ENCODE measurements at regions not wholly inside any gene's neighbourhood (a gene's known extent, or its start where the extent isn't known, plus 50 kb on each side); places are given as distances from the start of the nearest gene placed in this dataset.

GRCh38 chr16:85541181-85541580, 71.9 kb upstream of the GSE1 start:
- H3K27me3 ChIP-seq (ENCODE audit: low read depth, low read length): no peaks in the 10 kb centered on the region
- H3K9me3 ChIP-seq (ENCODE audit: control insufficient read depth in 1 of 2, low read length in 2 of 2): peaks cover 0 to 6% of the 10 kb centered on the region in 2 donors
- H3K36me3 ChIP-seq (ENCODE audit: control insufficient read depth in 1 of 2, insufficient read depth in 2 of 2, low read length in 2 of 2): peaks cover 0 to 10% of the 10 kb centered on the region in 2 donors
- no peak overlapping the region for H3K4me3 ChIP-seq (ENCODE audit: low read depth in 1 of 2, low read length in 2 of 2)
- no peak overlapping the region for H3K27ac ChIP-seq (ENCODE audit: low read length)
- peaks cover 17 to 41% of the 10 kb centered on the region in 2 donors for H3K4me1 ChIP-seq (ENCODE audit: control insufficient read depth in 1 of 2, insufficient read depth in 2 of 2, low read length in 2 of 2)

DNA sequence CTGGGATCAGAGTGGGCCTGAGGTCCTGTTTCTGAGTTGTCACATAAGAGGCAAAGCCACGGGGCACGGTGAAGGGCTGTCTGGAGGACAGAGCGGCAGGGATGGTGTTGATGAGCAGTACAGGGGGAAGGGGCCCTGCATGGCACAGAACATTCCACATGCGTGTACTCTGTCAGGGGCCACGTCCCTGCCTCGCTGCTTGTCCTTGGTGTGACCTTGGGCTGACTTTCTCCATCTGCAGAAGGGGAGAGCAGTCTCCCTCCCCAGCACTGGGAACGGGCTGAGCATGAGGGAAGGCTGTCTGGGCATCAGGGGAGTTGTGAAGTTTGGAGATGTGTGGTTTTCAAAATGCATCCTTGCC, 71.5 kb upstream of the GSE1 start:
- peaks cover 12 to 37% of the 10 kb centered on the region in 2 donors for H3K4me1 ChIP-seq (ENCODE audit: control insufficient read depth in 1 of 2, insufficient read depth in 2 of 2, low read length in 2 of 2)

DNA sequence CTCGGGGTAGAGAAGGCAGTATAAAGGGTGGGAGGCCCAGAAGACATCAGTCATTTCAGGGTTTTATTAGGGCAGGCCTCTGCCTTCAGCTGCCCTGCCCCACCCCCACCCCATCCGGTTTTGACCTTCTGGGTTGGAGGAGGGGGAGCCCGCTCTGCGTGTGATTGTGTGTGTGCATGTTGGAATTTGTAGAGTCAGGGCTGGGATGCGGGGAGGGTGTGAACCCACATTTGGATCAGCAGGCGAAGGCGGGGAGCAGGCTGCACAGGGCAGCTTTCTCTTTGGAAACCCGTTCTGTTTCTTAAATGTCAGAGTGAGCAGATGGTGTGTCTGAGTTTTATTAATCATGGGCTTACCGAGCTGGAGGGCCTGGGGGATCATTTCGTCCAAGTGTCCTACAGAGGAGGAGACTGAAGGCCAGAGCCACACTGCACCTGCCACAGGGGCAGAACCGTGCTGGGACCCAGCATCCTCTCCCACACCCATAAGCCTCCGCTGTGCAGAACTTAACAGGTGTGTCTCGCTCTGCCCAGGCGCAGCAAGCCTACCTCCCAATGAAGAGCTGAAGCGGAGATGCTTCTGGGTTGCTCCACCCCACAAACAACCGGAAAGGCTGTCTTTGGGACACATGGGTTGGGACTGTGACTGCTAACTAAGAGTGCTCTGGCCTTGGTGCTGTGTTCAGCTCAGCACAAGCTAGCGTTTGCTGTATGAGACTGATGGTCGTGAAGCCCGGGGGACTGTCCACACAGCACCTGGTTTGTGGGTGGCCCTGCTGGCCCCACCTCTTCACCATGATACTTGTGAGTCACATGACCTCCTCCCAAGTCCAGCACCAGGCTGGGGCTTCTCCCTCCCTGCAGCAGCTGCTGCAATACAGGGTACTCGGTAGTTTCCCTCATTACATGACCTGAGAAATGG, 70.9 kb upstream of the GSE1 start:
- H3K9me3 ChIP-seq (ENCODE audit: control insufficient read depth in 1 of 2, low read length in 2 of 2): peaks cover 0 to 6% of the 10 kb centered on the region in 2 donors
- no peak overlapping the region for H3K27ac ChIP-seq (ENCODE audit: low read length)
- H3K36me3 ChIP-seq (ENCODE audit: control insufficient read depth in 1 of 2, insufficient read depth in 2 of 2, low read length in 2 of 2): peaks cover 0 to 10% of the 10 kb centered on the region in 2 donors
- H3K4me3 ChIP-seq (ENCODE audit: low read depth in 1 of 2, low read length in 2 of 2): no peak overlapping the region
- no peaks in the 10 kb centered on the region for H3K27me3 ChIP-seq (ENCODE audit: low read depth, low read length)
- H3K4me1 ChIP-seq (ENCODE audit: control insufficient read depth in 1 of 2, insufficient read depth in 2 of 2, low read length in 2 of 2): peaks cover 7 to 33% of the 10 kb centered on the region in 2 donors

More for the DNA sequence above, 71.5 kb upstream of the GSE1 start:
- H3K9me3 ChIP-seq (ENCODE audit: control insufficient read depth in 1 of 2, low read length in 2 of 2): peaks cover 0 to 6% of the 10 kb centered on the region in 2 donors
- no peak overlapping the region for H3K27ac ChIP-seq (ENCODE audit: low read length)
- H3K4me3 ChIP-seq (ENCODE audit: low read depth in 1 of 2, low read length in 2 of 2): no peak overlapping the region
- peaks cover 0 to 10% of the 10 kb centered on the region in 2 donors for H3K36me3 ChIP-seq (ENCODE audit: control insufficient read depth in 1 of 2, insufficient read depth in 2 of 2, low read length in 2 of 2)
- H3K27me3 ChIP-seq (ENCODE audit: low read depth, low read length): no peaks in the 10 kb centered on the region

DNA sequence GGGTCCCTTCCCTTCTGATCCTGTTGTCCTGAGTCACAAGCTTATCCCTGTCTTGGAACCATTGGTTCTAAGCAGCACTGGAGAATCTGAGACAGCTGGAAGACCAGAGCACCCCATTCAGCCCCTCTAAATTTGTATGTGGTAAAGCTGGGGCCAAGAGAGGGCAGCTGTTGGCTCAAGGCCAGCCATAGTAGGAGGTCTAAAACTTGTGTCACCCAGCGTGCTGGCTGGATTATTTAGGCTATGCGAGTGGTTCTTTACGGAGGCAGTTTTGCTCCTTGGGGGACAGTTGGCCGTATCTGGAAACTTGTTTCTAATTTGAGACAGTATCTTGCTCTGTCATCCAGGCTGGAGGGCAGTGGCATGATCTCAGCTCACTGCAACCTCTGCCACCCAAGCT, 69.6 kb upstream of the GSE1 start:
- H3K4me3 ChIP-seq (ENCODE audit: low read depth in 1 of 2, low read length in 2 of 2): no peak overlapping the region
- no peak overlapping the region for H3K27ac ChIP-seq (ENCODE audit: low read length)
- H3K4me1 ChIP-seq (ENCODE audit: control insufficient read depth in 1 of 2, insufficient read depth in 2 of 2, low read length in 2 of 2): peaks cover 7 to 26% of the 10 kb centered on the region in 2 donors
- H3K9me3 ChIP-seq (ENCODE audit: control insufficient read depth in 1 of 2, low read length in 2 of 2): peaks cover 0 to 6% of the 10 kb centered on the region in 2 donors
- H3K36me3 ChIP-seq (ENCODE audit: control insufficient read depth in 1 of 2, insufficient read depth in 2 of 2, low read length in 2 of 2): peaks cover 0 to 10% of the 10 kb centered on the region in 2 donors
- H3K27me3 ChIP-seq (ENCODE audit: low read depth, low read length): no peaks in the 10 kb centered on the region

DNA sequence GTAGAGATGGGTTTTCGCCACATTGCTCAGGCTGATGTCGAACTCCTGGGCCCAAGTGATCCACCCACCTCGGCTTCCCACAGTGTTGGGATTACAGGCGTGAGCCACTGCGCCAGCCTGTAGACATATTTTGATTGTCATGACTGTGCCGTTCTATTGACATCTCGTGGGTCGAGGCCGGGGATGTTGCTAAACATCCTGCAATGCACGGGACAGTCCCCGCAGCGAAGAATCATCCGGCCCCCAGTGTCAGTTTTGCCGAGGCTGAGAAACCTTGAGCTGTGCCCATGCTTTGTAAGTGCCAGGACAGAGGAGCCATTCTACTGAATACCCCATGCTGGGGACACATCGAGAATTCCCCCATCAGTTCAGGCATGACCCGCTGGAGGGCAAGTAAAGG, 69.1 kb upstream of the GSE1 start:
- Histone ChIP-seq H3K4me3 (ENCODE audit: low read depth in 1 of 2, low read length in 2 of 2) (no peak overlapping the region), H3K27ac (ENCODE audit: low read length) (no peak overlapping the region), H3K4me1 (ENCODE audit: control insufficient read depth in 1 of 2, insufficient read depth in 2 of 2, low read length in 2 of 2) (peaks cover 7 to 26% of the 10 kb centered on the region in 2 donors), H3K27me3 (ENCODE audit: low read depth, low read length) (no peaks in the 10 kb centered on the region), H3K9me3 (ENCODE audit: control insufficient read depth in 1 of 2, low read length in 2 of 2) (peaks cover 0 to 6% of the 10 kb centered on the region in 2 donors), H3K36me3 (ENCODE audit: control insufficient read depth in 1 of 2, insufficient read depth in 2 of 2, low read length in 2 of 2) (peaks cover 0 to 10% of the 10 kb centered on the region in 2 donors)

GRCh38 chr16:85544668-85545067, 68.5 kb upstream of the GSE1 start:
- peaks cover 7 to 26% of the 10 kb centered on the region in 2 donors for H3K4me1 ChIP-seq (ENCODE audit: control insufficient read depth in 1 of 2, insufficient read depth in 2 of 2, low read length in 2 of 2)
- no peaks in the 10 kb centered on the region for H3K27me3 ChIP-seq (ENCODE audit: low read depth, low read length)
- peaks cover 0 to 4% of the 10 kb centered on the region in 2 donors for H3K36me3 ChIP-seq (ENCODE audit: control insufficient read depth in 1 of 2, insufficient read depth in 2 of 2, low read length in 2 of 2)
- H3K9me3 ChIP-seq (ENCODE audit: control insufficient read depth in 1 of 2, low read length in 2 of 2): peaks cover 0 to 4% of the 10 kb centered on the region in 2 donors
- H3K27ac ChIP-seq (ENCODE audit: low read length): no peak overlapping the region
- no peak overlapping the region for H3K4me3 ChIP-seq (ENCODE audit: low read depth in 1 of 2, low read length in 2 of 2)

- H3K27me3 ChIP-seq (ENCODE audit: low read depth, low read length): no peaks in the 10 kb centered on the region
Observed at GRCh38 chr16:85545227-85545818, 67.8 kb upstream of the GSE1 start.

GRCh38 chr16:85546585-85547447, 66.3 kb upstream of the GSE1 start:
- H3K27me3 ChIP-seq (ENCODE audit: low read depth, low read length): no peaks in the 10 kb centered on the region
- no peaks in the 10 kb centered on the region for H3K36me3 ChIP-seq (ENCODE audit: control insufficient read depth in 1 of 2, insufficient read depth in 2 of 2, low read length in 2 of 2)
- H3K9me3 ChIP-seq (ENCODE audit: control insufficient read depth in 1 of 2, low read length in 2 of 2): no peaks in the 10 kb centered on the region
- no peak overlapping the region for H3K4me3 ChIP-seq (ENCODE audit: low read depth in 1 of 2, low read length in 2 of 2)
- H3K4me1 ChIP-seq (ENCODE audit: control insufficient read depth in 1 of 2, insufficient read depth in 2 of 2, low read length in 2 of 2): peaks cover 2 to 31% of the 10 kb centered on the region in 2 donors
- no peak overlapping the region for H3K27ac ChIP-seq (ENCODE audit: low read length)

More at GRCh38 chr16:85545227-85545818, 67.8 kb upstream of the GSE1 start:
- Histone ChIP-seq H3K4me3 (ENCODE audit: low read depth in 1 of 2, low read length in 2 of 2) (no peak overlapping the region), H3K4me1 (ENCODE audit: control insufficient read depth in 1 of 2, insufficient read depth in 2 of 2, low read length in 2 of 2) (peaks cover 7 to 28% of the 10 kb centered on the region in 2 donors), H3K27ac (ENCODE audit: low read length) (no peak overlapping the region), H3K9me3 (ENCODE audit: control insufficient read depth in 1 of 2, low read length in 2 of 2) (no peaks in the 10 kb centered on the region), H3K36me3 (ENCODE audit: control insufficient read depth in 1 of 2, insufficient read depth in 2 of 2, low read length in 2 of 2) (no peaks in the 10 kb centered on the region)

DNA sequence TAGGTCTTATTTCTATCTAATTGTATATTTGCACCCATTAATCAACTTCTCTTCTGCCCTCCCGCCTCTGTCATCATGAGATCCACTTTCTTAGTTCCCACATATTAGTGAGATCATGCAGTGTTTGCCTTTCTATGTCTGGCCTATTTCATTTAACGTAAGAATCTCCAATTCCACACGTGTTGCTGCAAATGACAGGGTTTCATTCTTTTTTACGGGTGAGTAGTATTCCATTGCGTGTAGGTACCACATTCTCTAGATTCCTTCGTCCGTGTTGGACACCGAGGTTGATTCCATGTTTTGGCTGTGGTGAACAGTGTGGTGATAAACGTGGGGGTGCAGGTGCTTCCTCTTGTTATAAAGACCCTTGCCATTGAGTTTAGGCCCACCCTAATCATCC, 64.7 kb upstream of the GSE1 start:
- H3K27ac ChIP-seq (ENCODE audit: low read length): no peak overlapping the region
- H3K9me3 ChIP-seq (ENCODE audit: control insufficient read depth in 1 of 2, low read length in 2 of 2): no peaks in the 10 kb centered on the region
- no peaks in the 10 kb centered on the region for H3K36me3 ChIP-seq (ENCODE audit: control insufficient read depth in 1 of 2, insufficient read depth in 2 of 2, low read length in 2 of 2)
- no peaks in the 10 kb centered on the region for H3K27me3 ChIP-seq (ENCODE audit: low read depth, low read length)
- H3K4me1 ChIP-seq (ENCODE audit: control insufficient read depth in 1 of 2, insufficient read depth in 2 of 2, low read length in 2 of 2): peaks cover 0 to 16% of the 10 kb centered on the region in 2 donors
- H3K4me3 ChIP-seq (ENCODE audit: low read depth in 1 of 2, low read length in 2 of 2): no peak overlapping the region

- Histone ChIP-seq H3K27ac (ENCODE audit: low read length) (no peak overlapping the region), H3K9me3 (ENCODE audit: control insufficient read depth in 1 of 2, low read length in 2 of 2) (no peaks in the 10 kb centered on the region), H3K4me3 (ENCODE audit: low read depth in 1 of 2, low read length in 2 of 2) (no peak overlapping the region), H3K36me3 (ENCODE audit: control insufficient read depth in 1 of 2, insufficient read depth in 2 of 2, low read length in 2 of 2) (no peaks in the 10 kb centered on the region), H3K27me3 (ENCODE audit: low read depth, low read length) (no peaks in the 10 kb centered on the region), H3K4me1 (ENCODE audit: control insufficient read depth in 1 of 2, insufficient read depth in 2 of 2, low read length in 2 of 2) (peaks cover 0 to 16% of the 10 kb centered on the region in 2 donors)
Observed at GRCh38 chr16:85549766-85550421, 63.2 kb upstream of the GSE1 start.

Measured in muscle layer of duodenum (tissue), 2 donors.